HEK293 (cell line): ENCODE measurements at regions not wholly inside any gene's neighbourhood (a gene's known extent, or its start where the extent isn't known, plus 50 kb on each side); places are given as distances from the start of the nearest gene placed in this dataset.

Experiments
- ZNF121 ChIP-seq: fragments of 450-650 bp; formaldehyde crosslinking; IDR thresholded peaks from 2 replicates; pipeline ENCODE4 v1.5.1; 2016; ENCODE audit warnings: missing biosample characterization, missing genetic modification characterization
- ZNF140 ChIP-seq: fragments of 450-650 bp; formaldehyde crosslinking; IDR thresholded peaks from 2 replicates; pipeline ENCODE4 v1.5.1; 2016; ENCODE audit warnings: missing biosample characterization, missing genetic modification characterization
- ZNF274 ChIP-seq, 2 experiments: fragments of 200-500 bp in 1 of 2; fragments of 450-650 bp in 1 of 2; sonication (Bioruptor generic) in 1 of 2; formaldehyde crosslinking in 1 of 2; IDR thresholded peaks; 2 replicates each; pipeline versions ENCODE4 v1.5.1 to v1.6.1; 2014 to 2016; ENCODE audit warnings: borderline replicate concordance in 1 of 2, inconsistent platforms in 1 of 2, low read length in 1 of 2, missing biosample characterization in 1 of 2, missing genetic modification characterization in 1 of 2
- ZNF548 ChIP-seq: fragments of 450-650 bp; formaldehyde crosslinking; IDR thresholded peaks from 2 replicates; pipeline ENCODE4 v1.5.1; 2016; ENCODE audit warnings: missing biosample characterization, missing genetic modification characterization
- TF ChIP-seq, protein P1 (sequence below): fragments of 450-650 bp; formaldehyde crosslinking; IDR thresholded peaks from 2 replicates; pipeline ENCODE4 v1.5.1; 2016; ENCODE audit warnings: missing biosample characterization, missing genetic modification characterization
- TF ChIP-seq, protein P2 (sequence below): fragments of 450-650 bp; formaldehyde crosslinking; IDR thresholded peaks from 2 replicates; pipeline ENCODE4 v1.5.1; 2016; ENCODE audit warnings: missing biosample characterization, missing genetic modification characterization

DNA sequence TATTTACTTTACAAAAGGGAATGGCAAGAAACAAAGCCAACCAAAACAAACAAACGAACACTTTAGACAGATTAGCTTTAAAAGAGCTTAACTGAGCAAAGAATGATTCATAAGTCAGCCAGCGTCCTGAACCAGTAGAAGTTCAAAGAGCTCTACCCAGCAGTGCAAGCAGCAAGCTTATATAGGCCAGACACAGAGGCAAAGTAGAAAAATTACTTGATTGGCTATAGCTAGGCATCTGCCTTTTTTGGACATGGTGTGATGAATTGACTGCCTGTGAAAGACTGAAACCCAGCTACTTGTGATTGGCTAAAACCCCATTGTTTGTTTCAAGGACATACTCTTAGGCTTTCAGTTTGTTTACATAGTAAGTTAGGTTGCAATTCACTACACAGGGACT, 2120.0 kb upstream of the RAG2 start:
- TF ChIP-seq, protein P1, sequence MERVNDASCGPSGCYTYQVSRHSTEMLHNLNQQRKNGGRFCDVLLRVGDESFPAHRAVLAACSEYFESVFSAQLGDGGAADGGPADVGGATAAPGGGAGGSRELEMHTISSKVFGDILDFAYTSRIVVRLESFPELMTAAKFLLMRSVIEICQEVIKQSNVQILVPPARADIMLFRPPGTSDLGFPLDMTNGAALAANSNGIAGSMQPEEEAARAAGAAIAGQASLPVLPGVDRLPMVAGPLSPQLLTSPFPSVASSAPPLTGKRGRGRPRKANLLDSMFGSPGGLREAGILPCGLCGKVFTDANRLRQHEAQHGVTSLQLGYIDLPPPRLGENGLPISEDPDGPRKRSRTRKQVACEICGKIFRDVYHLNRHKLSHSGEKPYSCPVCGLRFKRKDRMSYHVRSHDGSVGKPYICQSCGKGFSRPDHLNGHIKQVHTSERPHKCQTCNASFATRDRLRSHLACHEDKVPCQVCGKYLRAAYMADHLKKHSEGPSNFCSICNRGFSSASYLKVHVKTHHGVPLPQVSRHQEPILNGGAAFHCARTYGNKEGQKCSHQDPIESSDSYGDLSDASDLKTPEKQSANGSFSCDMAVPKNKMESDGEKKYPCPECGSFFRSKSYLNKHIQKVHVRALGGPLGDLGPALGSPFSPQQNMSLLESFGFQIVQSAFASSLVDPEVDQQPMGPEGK (tag by site-specific recombination): no peak
- TF ChIP-seq ZNF548 (tag by site-specific recombination): no peak
- TF ChIP-seq, protein P2, sequence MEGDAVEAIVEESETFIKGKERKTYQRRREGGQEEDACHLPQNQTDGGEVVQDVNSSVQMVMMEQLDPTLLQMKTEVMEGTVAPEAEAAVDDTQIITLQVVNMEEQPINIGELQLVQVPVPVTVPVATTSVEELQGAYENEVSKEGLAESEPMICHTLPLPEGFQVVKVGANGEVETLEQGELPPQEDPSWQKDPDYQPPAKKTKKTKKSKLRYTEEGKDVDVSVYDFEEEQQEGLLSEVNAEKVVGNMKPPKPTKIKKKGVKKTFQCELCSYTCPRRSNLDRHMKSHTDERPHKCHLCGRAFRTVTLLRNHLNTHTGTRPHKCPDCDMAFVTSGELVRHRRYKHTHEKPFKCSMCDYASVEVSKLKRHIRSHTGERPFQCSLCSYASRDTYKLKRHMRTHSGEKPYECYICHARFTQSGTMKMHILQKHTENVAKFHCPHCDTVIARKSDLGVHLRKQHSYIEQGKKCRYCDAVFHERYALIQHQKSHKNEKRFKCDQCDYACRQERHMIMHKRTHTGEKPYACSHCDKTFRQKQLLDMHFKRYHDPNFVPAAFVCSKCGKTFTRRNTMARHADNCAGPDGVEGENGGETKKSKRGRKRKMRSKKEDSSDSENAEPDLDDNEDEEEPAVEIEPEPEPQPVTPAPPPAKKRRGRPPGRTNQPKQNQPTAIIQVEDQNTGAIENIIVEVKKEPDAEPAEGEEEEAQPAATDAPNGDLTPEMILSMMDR (tag by site-specific recombination): no peak
- no peak for TF ChIP-seq ZNF140 (tag by site-specific recombination)
- no peak for TF ChIP-seq ZNF274 (IDR thresholded peaks at IDR 0.05; ENCODE audit: low read length)
- TF ChIP-seq ZNF274 (tag by site-specific recombination; IDR thresholded peaks at IDR 0.05; ENCODE audit: borderline replicate concordance): no peak
- TF ChIP-seq ZNF121: no peak
